Medulla oblongata (tissue), 1 donor: ENCODE measurements at regions not wholly inside any gene's neighbourhood (a gene's known extent, or its start where the extent isn't known, plus 50 kb on each side); places are given as distances from the start of the nearest gene placed in this dataset.
"Not testable (repeated sequence)": the region's sequence is repeated elsewhere in the genome, so short reads cannot be mapped to it uniquely, and the experiment has no call there.

Source experiments
- DNase-seq: peaks from one replicate; pipeline ENCODE4 v3.0.0-alpha.2; 2015; ENCODE audit errors: extremely low spot score

DNA sequence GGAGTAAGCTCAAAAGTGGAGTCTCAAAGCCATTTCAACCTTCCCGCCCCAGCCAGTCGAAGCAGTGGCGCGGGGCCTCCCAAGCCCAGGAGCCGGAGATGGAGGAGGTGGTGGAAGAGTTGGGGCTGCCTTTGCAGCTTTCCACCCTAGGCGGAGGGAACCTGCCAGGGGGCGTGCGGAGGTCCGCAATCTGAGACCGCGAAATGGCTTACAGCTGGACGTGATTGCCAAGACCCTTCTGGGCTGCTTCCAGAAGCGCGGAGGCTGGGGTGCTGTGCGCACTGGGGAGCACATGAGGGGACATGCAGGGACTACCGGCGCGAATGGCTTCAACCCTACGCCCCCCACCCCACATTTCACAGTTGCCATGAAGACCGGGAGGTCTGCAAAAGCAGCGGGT is 86.2 kb downstream of the PRR15 start:
- no peak for DNase-seq

DNA sequence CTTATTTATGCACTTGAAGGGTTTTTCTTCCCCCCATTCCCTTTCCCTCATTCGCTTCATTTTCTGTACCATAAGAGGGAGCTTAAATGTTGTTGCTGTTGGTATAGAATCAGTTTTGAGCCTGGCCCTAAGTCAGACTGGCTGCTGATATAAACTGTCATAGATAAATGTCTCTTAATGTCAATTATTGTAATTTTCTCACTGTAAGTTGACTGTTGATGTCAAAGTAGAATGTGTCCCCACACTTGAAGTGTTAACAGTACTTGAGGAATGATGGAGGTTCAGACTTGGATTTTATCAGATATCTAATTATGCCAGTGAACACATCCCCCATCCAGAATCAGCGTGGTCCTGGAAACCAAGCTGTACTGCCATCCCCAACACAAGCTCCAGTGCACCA is 87.8 kb downstream of the PRR15 start:
- no peak for DNase-seq

DNA sequence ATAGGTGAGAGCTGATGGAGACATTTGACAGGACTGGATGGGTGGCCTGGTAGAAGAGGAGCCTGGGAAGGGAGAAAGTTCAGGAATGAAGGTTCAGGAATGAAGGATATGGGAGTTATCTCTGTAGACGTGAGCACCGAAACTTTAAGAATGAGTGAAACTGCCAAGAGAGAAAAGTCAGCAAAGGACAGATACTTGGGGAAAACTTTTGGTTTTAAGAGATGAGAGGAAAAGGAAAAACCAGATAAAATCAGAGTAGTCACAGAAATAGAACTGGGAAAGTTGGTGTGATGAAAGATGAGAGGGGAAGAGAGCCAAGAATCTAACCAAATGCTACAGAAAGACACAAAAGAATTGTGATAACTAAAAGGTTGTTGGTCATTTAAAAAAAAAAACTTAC is 88.9 kb downstream of the PRR15 start:
- DNase-seq = no peak

DNA sequence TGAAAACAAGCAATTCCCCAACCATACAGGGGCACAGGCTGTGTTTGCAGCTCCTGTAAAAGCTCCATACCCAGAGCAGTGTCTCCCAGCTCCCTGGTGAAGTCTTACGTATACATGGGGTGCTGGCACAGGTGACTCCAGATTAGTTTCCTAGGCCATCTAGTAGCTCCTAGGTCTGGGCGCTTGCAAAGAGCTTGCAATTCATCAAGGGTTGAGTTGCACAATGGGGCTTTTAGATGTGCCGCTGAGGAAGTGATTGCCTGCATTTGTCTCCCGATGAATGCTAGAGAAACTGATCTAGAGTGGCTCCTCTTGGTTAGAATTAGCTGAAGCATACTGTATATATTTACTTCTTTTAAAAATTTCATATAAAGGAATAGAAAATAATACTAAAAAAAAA is 90.7 kb downstream of the PRR15 start:
- peak; percentile 22 for DNase-seq

DNA sequence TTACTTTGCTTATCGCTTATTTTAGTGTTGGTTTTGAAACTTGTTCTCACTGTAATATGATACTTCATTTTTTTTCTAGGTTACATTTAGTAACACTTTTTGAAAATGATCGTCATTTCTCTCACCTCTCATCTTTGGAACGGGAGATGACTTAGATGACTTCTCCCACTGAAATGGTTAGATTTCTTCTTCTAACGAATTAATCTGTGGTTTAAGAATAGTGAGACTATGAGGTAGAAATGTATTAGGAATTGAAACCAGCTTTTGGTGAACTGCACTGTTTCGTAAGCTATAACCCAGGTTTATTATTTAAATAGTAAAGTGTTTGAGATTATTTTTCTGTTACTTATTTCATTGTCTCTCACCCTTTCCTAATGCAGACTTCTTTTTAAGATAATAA is 93.7 kb downstream of the PRR15 start:
- DNase-seq = no peak

DNA sequence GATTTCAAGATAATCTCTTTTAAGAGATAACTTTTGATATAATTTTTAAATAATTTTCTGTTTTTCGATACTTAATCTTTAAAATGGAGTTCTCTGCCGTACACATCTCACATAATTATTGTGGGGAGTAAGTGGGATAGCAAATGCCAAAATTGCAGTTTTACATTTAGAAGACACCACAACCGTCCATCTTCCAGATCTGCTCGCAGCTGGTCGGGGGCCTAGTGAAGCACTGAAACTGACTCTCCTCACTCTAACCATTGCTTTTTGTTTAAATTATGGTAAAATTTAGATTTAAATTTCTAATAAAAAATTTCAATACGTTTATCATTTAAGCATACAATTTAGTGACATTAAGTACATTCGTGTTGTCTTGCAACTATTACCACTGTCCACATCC is 94.2 kb downstream of the PRR15 start:
- DNase-seq = no peak

DNA sequence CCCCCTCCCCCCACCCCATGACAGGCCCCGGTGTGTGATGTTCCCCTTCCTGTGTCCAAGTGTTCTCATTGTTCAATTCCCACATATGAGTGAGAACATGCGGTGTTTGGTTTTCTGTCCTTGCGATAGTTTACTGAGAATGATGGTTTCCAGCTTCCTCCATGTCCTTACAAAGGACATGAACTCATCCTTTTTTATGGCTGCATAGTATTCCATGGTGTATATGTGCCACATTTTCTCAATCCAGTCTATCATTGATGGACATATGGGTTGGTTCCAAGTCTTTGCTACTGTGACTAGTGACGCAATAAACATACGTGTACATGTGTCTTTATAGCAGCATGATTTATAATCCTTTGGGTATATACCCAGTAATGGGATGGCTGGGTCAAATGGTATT is 95.6 kb downstream of the PRR15 start:
- DNase-seq = not testable (repeated sequence)

DNA sequence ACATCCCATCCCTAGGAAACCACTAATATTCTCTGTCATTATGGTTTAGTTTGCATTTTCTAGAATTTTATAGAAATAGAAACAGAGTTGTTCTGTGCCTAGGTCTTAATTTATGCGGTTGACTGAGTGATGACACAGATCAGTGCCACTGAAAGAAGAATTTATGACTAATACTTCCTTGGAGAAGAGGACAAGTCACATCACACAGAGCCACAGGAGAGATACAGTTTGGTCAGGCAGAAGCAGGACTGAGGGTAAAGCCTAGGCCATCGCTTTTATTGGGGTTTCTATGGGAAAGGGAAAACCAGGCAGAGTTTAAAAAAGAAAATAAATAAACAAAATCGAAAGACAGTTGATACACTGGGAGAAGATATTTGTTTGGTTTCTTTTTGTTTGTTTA is 99.3 kb downstream of the PRR15 start:
- not testable (repeated sequence) for DNase-seq

DNA sequence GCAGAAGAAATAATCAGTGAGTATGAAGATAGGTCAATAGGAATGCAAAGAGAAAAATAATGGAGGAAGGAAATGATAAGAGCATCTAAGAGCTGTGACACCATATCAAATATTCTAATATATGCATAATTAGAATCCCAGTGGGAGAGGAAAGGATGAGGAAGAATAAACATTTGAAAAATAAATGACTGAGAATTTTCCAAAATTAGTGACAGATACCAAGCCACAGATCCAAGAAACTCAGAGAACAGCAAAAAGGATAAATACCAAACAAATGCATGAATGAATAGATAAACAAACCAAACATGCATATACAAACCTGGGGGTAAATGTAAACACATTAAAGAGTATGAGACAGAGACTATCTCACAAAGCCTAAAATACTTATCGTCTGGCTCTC is 101.4 kb downstream of the PRR15 start:
- not testable (repeated sequence) for DNase-seq

DNA sequence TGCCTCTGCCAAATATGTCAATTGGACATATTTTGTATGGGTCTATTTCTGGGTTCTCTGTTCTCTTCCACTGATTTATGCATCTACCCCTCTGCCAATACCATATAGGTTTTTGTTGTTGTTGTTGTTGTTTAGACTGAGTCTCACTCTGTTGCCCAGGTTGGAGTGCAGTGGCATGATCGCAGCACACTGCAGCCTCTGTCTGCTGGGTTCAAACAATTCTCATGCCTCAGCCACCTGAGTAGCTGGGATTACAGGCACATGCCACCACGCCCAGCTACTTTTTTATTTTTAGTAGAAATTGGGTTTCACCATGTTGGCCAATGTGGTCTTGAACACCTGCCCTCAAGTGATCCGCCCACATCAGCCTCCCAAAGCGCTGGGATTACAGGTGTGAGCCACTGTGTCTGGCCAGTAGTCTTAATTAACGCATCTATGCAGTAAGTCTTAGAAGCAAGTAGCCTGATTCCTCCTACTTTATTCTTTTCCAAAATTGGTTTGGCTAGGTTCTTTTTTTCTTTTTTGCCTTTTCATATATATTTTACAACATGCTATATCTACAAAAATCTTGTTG is 103.5 kb downstream of the PRR15 start:
- DNase-seq = not testable (repeated sequence)

DNA sequence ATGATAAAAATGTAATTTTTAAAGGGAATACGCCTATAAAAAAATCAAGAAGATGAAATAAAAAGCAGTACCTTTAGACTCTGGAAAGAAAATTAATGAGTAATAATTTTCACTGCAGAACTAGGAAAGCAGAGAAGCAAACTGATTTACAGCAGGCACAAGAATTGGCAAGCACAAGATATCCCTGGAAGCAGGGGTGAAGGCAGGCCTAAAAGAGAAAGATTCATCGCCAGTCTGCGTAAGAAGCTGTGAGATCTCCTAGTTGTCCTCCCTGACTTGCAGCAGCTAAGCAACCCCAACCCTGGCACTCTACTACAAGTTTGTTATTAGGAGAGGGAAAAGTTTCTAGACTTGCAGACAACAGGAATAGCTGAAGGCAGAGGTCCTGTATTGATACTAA is 107.7 kb downstream of the PRR15 start:
- peak; percentile 9 for DNase-seq

DNA sequence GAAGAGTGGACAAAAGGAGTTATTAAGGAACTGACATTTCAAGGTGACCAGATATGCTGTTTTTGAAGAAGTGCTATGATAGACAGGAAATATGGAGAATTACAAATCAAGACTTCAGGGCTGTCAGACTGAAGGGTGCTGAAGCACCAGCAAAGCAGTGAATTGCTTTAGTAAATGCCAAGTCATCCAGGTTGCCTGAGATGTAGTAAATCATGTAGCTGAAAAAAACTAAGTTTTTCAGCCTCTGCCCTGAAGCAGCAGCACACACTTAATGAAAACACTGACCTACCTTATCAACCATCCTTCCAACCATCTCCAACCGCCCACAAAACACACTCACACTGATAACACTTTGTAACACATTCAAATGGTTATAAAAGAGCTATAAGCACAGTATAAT is 110.0 kb downstream of the PRR15 start:
- DNase-seq = not testable (repeated sequence)

DNA sequence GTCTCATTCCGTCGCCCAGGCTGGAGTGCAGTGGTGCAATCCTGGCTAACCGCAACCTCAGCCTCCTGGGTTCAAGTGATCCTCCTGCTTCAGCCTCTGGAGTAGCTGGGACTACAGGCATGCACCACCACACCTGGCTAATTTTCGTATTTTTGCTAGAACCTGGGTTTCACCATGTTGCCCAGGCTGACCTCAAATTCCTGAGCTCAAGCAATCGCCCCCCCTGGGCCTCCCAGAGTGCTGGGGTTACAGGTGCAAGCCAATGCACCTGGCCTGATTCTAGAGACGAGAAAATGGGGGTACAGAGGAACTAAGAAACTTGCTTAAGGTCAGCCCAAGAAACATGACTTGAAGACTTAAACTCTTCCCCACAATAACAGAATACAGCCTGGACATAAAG is 111.0 kb downstream of the PRR15 start:
- DNase-seq = not testable (repeated sequence)

DNA sequence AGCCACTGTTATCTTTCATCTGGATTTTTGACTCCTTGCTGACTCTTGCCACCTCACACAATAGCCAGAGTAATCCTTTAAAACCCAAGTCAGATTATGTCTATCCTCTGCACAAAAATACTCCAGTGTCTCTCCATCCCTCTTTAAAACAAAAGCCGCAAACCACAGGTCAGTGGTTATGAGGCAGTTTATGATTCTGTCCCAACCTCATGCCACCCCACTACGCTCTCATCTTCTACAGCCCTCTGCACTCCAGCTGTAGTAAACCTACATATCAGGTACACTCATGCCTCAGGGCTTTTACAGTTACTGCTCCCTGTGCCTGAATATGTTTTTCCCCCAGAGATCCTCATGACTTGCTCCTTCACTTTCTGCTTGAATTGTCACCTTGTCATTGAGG is 113.6 kb downstream of the PRR15 start:
- not testable (repeated sequence) for DNase-seq

DNA sequence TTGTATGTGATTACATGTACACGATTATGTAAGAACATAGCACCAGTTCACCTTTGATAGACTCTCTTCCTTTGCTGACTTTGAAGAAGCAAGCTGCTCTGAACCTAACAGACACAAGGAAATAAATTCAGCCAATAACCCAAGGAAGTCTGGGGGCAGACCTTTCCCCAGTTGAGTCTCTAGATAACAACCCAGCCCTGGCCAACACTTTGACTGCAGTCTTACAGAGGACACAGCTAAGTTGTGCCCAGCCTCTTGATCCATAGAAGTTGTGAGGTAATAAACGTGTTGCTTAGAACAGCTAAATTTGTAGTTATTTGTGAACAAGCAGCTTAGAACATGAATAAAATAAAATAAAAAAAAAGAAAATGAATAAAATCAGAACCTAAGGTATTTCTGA is 116.3 kb downstream of the PRR15 start:
- DNase-seq = not testable (repeated sequence)

DNA sequence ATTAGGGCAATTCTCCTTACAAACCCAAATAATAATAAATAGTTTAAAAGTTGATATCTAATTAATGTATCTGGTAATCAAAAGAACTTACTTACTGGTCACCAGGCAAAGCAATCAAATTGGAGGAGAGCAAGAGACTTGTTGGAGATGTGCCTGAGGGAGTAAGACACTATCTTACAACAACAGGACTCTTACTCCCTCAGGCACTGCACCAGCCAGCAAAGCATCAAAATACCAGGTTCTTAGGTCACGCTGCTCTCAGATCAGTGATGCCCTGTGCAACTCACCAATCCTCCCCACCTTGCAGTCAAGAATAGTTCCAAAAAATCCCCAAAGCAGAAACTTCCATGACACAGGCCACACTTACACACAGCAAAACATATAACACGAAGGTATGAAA is 117.0 kb downstream of the PRR15 start:
- not testable (repeated sequence) for DNase-seq

DNA sequence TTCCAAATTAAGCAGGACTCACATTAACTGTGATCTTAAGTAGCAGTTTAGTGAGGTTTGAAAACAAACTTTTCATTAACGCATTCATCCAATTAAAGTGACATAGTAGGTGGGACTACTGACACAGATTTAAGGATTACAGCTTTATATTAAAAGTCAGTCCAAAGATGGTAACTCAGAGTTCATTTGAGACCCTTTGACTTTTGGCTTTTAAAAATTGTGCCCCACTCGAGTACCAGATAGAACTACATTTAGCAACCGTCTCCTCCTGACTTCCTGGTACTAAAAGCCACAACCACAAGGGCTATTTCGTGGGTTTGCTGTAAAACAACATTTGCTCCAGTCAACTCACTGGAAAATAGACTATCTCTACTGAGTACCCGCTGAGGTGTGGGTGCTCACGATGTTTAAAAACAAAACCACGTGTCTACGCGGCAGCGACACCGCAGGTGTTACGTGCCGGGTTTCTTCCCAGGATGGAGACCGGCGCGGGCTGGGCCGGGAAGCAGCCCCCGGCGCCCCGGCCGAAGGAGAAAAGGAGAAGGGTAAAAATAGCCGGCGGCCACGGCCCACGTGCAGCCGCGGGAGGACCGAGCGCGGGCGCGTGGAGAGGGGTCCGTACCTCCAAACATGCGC is 120.6 kb downstream of the PRR15 start:
- peak; percentile 19 for DNase-seq

DNA sequence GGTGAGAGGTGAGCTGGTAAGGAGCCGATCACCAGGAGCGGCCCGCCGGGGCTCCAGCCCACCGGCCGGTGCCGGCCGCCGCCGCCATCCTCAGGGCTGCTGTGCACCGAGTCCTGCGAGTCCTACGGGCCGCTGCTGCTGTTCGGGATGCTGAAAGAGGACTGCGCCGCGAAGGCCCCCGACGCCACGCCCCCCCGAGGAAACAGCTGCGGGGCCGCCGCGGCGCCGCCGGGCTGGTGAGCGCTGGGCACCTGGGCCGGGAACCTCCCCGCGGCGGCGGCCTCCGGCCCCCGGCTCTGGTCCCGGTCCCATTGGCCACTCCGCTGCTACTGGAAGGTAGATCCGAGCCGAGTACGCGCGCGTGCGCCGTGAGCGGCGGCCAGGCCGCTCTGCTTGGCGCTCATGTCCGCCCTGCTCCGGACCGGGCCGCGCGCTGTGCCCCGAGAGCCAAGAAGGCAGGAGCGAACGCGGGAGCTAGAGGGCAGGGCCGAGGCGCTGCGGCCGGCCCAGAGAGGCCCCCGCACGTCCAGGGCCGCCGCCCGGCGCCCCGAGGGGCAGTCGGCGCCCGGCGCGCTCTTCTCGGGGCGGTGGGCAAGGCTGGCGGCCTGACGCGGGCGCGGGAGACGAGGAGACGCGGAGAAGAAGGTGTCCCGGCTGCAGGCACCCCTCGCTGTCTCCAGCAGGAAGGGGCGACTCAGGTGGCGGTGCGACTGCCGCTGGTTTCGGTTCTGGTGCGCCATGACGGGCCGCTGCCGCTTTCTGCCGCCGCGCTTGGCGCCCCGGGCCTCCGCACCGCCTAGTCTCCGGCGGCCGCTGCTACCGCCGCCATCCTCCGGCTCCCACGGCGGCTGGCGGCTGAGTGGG is 121.3 kb upstream of the WIPF3 start:
- peak; percentile 61 for DNase-seq

DNA sequence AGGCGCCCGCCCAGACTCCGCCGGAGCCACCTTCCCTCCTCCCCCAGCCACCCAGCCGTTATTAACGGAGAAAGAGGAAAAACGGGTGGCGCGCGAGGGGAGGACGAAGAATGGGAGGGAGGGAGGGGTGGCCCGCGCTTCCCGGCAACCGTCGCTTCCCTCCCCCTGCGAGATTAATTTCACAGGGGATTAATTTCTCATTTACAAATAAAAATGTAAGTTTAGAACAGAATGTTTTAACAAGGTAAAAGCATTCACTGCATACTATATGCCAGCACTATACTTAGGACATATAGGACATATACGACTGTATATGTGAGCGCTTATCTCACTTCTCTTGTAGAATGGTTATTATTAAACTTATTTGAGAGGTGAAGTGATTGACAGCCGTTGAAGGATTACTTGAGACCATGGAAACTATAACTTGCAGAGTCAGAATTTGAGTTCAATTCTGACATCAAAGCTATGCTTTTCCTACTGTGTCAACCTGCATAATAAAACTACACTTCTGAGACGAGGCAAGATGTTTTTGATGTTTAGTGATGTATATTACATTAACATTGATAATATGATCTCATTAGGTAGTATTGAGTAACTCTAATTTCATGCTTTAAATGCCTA is 120.5 kb upstream of the WIPF3 start:
- DNase-seq = peak; percentile 12

DNA sequence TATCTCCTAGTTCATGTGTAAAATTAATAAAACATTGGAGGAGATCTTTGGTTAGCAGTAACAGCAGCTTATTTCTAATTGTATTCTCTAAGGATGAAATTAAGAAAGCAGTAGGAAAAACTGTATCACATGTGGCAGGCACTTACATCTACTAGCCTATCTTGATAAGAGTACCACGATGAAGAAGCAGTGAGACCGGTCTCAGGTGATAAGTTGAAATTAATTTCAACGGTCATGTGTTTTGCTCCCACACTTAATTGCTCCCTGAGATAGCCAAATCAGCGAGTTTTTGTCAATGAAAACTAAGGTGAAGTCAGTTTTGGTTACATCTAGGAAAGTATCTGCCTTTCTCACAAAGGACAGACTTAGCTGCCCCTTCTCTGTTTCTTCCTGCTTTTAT is 115.8 kb upstream of the WIPF3 start:
- not testable (repeated sequence) for DNase-seq

DNA sequence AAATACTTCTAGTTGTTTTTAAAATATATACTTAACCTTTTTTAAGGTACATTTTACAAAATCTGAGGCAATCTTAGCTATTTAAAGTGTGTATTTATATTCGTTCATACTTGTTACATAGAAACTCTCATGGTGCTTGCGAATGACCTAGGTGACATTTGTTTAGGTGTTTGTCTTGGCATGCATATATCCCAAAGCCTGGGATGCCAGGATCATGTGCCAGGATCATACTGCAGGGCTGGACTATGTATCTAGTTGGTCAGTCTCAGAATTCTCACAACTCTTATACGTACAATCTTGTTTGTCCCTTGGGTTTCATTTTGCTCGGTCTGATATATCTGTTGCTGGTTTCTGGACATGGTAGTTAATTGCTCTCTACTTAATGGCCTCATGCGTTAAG is 109.9 kb upstream of the WIPF3 start:
- not testable (repeated sequence) for DNase-seq

DNA sequence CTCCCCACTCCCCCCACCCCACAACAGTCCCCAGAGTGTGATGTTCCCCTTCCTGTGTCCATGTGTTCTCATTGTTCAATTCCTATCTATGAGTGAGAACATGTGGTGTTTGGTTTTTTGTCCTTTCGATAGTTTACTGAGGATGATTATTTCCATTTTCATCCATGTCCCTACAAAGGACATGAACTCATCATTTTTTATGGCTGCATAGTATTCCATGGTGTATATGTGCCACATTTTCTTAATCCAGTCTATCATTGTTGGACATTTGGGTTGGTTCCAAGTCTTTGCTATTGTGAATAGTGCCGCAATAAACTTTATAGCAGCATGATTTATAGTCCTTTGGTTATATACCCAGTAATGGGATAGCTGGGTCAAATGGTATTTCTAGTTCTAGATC is 106.6 kb upstream of the WIPF3 start:
- DNase-seq = not testable (repeated sequence)
